SJCRH30 (cell line): ENCODE measurements at regions not wholly inside any gene's neighbourhood (a gene's known extent, or its start where the extent isn't known, plus 50 kb on each side); places are given as distances from the start of the nearest gene placed in this dataset.
"Not testable (repeated sequence)": the region's sequence is repeated elsewhere in the genome, so short reads cannot be mapped to it uniquely, and the experiment has no call there.

ENCODE experiments used
- DNase-seq, 2 experiments: peaks; one replicate each; pipeline ENCODE4 v3.0.0-alpha.2; 2015 to 2020
- H3K27ac ChIP-seq: fragments of 250-450 bp; sonication (Bioruptor Pico); 2 replicates; pipeline ENCODE4 v1.5.1; 2020; ENCODE audit warnings: mild to moderate bottlenecking, moderate library complexity
- H3K27me3 ChIP-seq: fragments of 250-450 bp; sonication (Bioruptor Pico); 2 replicates; pipeline ENCODE4 v1.5.1; 2020; ENCODE audit warnings: mild to moderate bottlenecking, moderate library complexity
- H3K36me3 ChIP-seq: fragments of 250-450 bp; sonication (Bioruptor Pico); 2 replicates; pipeline ENCODE4 v1.5.1; 2020; ENCODE audit warnings: mild to moderate bottlenecking, moderate library complexity
- H3K4me1 ChIP-seq: fragments of 250-450 bp; sonication (Bioruptor Pico); 2 replicates; pipeline ENCODE4 v1.5.1; 2020; ENCODE audit warnings: mild to moderate bottlenecking, moderate library complexity
- H3K4me3 ChIP-seq: fragments of 250-450 bp; sonication (Bioruptor Pico); 2 replicates; pipeline ENCODE4 v1.5.1; 2020; ENCODE audit warnings: mild to moderate bottlenecking, moderate library complexity
- H3K9me3 ChIP-seq: fragments of 250-450 bp; sonication (Bioruptor Pico); replicated peaks from 2 replicates; pipeline ENCODE4 v1.5.1; 2020; ENCODE audit warnings: mild to moderate bottlenecking, moderate library complexity

DNA sequence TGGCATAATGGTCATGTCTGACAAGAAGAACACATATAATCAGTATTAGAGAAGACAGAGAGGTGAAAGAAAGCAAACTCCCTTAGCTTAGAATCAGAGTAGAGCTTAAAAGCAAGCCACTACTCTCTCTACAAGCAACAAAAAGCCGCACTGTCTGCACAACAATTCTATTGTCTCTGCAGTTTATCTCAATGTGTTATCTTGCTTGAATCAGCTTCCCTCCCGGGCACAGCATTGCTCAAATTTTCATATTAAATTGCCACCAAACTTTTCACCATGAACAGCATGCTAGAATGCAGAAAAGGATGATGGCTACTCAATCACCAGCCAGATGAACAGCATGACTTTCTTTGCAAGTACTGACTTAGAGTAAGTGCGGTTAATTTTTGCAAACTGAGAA, 356.0 kb upstream of the KYNU start:
- Histone ChIP-seq H3K27me3 (no peaks in the 10 kb centered on the region; the same call in 1 of the 2 replicates), H3K4me3 (no peak overlapping the region), H3K4me1 (no peaks in the 10 kb centered on the region), H3K27ac (no peak overlapping the region), H3K9me3 (no peaks in the 10 kb centered on the region), H3K36me3 (no peaks in the 10 kb centered on the region)
- DNase-seq: no peak

DNA sequence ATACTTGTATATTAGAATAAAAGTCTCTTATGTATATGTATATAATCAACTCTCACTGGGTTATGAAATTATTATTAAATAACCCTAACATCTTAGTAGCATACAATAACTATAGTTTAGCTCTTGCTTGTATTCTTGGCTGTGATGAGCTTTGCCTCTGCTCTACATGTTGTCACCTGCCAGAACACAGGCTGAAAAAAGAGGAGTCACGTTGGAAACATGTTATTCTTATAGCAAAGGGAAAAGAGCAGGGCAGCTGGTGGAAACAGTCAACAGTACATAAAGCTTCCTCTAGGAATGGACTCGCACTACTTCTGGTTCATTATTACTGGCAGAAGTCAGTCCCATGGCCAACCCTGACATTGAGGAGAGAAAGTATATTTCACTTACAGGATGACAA, 362.0 kb upstream of the KYNU start:
- DNase-seq: no peak
- no peak overlapping the region for H3K4me3 ChIP-seq
- no peaks in the 10 kb centered on the region for H3K36me3 ChIP-seq
- no peak overlapping the region for H3K27ac ChIP-seq
- H3K27me3 ChIP-seq: no peaks in the 10 kb centered on the region
- H3K9me3 ChIP-seq: no peaks in the 10 kb centered on the region
- H3K4me1 ChIP-seq: no peaks in the 10 kb centered on the region

DNA sequence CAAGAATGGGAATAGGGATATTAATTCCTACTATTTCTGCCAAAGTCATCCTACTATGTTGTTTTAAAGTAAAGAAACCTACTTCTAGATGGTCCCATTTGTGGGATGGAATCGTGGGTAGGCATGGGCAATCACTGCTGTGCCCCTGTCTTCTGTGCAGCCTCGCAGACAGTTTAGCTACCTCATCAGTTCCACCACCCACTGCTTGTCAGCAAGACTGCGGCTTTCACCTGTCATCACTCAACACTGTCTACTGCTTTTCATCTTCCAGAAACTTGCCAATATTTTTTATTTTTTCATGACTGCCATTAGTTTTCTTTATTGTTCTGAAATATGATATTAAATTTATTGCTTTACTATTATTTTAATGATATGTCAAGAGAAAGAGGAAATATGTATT, 368.1 kb upstream of the KYNU start:
- no peak overlapping the region for H3K27ac ChIP-seq
- H3K36me3 ChIP-seq: no peaks in the 10 kb centered on the region
- DNase-seq: no peak
- no peak overlapping the region for H3K4me3 ChIP-seq
- no peaks in the 10 kb centered on the region for H3K9me3 ChIP-seq
- H3K4me1 ChIP-seq: no peaks in the 10 kb centered on the region
- H3K27me3 ChIP-seq: no peaks in the 10 kb centered on the region

DNA sequence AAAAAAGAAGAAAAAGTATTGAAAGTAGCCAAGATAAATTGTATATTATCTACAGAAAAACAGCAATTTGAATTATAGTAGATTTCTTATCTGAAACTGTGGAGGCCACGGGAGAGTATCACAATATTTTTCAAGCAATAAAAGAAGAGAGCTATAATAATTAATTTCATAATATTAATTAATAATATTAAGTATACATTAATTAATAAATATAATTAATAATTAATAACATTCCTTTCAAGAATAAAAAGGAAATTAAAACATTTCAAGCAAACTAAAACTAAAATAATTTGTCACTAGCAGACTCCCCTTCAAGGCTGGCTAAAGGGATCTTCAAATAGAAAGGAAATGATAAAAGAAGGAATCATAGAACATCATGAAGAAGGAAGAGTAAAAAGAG, 372.7 kb upstream of the KYNU start:
- Histone ChIP-seq H3K36me3 (no peaks in the 10 kb centered on the region), H3K27me3 (no peaks in the 10 kb centered on the region), H3K4me1 (no peaks in the 10 kb centered on the region), H3K4me3 (no peak overlapping the region), H3K9me3 (no peaks in the 10 kb centered on the region), H3K27ac (no peak overlapping the region)
- DNase-seq: no peak

DNA sequence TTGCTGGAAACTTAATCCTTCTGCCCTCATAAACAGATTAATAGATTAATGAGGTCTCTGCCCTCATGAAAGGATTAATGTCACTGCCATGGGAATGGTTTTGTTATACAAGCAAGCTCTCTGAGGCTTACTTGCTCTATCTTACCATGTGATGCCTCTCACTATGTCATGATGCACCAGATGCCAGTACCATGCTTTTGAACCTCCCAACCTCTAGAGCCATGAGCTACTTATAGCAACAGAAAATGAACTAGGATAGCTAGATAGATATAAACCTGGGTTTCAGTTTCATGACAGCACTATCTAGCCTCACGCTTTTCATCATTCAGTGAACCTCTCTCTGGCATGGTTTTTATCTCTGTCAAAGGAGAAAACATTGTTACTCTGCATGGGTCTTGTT, 371.6 kb upstream of the LRP1B start:
- H3K4me1 ChIP-seq: no peaks in the 10 kb centered on the region
- H3K27ac ChIP-seq: no peak overlapping the region
- H3K4me3 ChIP-seq: no peak overlapping the region
- H3K36me3 ChIP-seq: no peaks in the 10 kb centered on the region
- H3K27me3 ChIP-seq: no peaks in the 10 kb centered on the region
- no peak for DNase-seq
- H3K9me3 ChIP-seq: no peaks in the 10 kb centered on the region

DNA sequence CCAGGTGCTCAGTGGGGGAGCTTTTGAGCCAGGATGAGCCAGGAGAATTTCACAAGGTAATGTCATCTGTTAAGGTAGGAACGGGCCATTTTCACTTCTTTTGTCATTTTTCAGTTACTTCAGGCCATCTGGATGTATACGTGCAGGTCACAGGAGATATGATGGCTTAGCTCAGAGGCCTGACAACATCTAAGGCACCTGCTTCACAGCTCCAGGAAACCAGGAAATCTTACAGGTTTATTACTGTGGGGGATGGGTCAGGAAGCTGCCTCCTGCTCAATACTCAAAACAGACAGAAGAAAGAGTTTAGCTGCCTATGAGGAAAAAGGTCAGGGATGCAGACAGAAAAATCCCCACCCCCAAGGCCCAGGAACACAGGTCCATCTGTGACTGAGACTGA, 364.3 kb upstream of the LRP1B start:
- DNase-seq: no peak

DNA sequence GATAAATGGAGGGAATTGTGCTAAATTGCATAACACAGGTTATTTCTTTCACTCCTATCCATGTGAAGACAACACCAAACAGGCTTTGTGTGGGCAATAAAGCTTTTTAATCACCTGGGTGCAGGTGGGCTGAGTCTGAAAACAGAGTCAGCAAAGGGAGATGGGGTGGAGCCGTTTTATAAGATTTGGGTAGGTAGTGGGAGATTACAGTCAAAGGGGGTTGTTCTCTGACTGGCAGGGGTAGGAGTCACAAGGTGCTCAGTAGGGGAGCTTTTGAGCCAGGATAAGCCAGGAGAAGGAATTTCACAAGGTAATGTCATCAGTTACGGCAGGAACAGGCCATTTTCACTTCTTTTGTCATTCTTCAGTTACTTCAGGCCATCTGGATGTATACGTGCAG, 358.8 kb upstream of the LRP1B start:
- H3K27ac ChIP-seq, H3K36me3 ChIP-seq, DNase-seq, H3K9me3 ChIP-seq, H3K4me3 ChIP-seq, H3K4me1 ChIP-seq, H3K27me3 ChIP-seq: not testable (repeated sequence)

More for the DNA sequence above, 364.3 kb upstream of the LRP1B start:
- Histone ChIP-seq H3K9me3 (no peaks in the 10 kb centered on the region; the same call in 1 of the 2 replicates), H3K36me3 (no peaks in the 10 kb centered on the region), H3K27me3 (no peaks in the 10 kb centered on the region), H3K4me3 (no peak overlapping the region), H3K4me1 (no peaks in the 10 kb centered on the region), H3K27ac (no peak overlapping the region)

DNA sequence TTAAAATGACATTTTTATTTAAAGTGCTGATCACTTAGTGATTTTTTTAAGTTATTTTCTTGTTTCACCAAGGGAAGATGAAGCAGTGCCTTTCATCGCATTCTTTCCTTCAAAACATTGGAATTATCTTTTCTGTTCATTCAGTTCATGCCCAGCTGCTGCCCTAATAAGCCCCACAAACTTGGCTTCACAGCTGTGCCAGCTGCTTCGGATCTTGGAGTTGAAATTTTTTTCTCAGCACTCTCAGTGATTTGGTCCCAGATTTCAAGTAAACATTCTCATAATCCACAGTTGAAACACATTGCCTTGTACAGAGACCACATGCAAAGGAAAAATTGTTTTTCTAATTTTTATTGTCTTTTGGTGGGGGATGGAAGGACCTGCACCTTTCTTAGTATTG, 353.3 kb upstream of the LRP1B start:
- H3K4me1 ChIP-seq: no peaks in the 10 kb centered on the region
- DNase-seq: no peak
- peaks cover 4% of the 10 kb centered on the region; the same call in 1 of the 2 replicates for H3K27me3 ChIP-seq
- H3K36me3 ChIP-seq: no peaks in the 10 kb centered on the region
- H3K27ac ChIP-seq: no peak overlapping the region
- H3K4me3 ChIP-seq: no peak overlapping the region
- no peaks in the 10 kb centered on the region for H3K9me3 ChIP-seq

DNA sequence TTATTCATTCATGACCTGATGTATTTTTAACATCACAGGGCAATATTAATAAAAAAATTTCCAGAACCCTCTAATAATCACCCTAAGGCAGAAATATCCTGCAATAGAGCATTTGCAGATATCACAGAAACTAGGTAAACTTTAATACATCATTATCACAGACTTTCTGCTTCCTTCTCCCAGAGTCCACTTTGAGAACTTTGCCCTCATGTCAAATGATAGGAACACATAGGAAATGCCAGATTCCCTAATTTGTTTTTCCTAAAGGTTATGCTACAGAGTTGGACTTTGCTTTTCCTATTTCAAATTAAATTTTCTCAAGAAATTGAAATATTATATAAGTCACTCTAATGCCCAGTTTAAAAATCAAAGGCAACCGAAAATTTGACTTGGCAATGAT, 352.8 kb upstream of the LRP1B start:
- Histone ChIP-seq H3K4me3 (no peak overlapping the region), H3K27me3 (peaks cover 4% of the 10 kb centered on the region; the same call in 1 of the 2 replicates), H3K27ac (no peak overlapping the region), H3K36me3 (no peaks in the 10 kb centered on the region), H3K4me1 (no peaks in the 10 kb centered on the region), H3K9me3 (no peaks in the 10 kb centered on the region)
- no peak for DNase-seq

DNA sequence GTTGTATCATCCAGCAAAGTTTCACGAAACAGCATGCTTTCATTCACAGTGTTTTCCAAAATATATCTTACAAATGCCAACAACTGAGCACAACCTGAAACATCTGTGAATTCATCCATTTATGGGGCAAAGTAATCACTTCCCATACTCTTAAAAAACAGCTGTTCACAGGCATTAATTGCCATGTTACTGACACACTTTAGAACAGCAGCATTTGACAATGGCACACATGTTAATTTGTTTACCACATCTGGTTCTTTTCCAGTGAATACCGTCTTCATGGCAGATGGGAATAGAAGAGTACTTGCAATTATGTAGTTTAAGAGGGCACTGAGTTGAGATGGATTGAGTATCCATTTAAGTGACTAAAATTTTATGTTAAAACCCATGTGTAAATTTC, 347.4 kb upstream of the LRP1B start:
- no peaks in the 10 kb centered on the region for H3K36me3 ChIP-seq
- H3K27me3 ChIP-seq: no peaks in the 10 kb centered on the region
- no peak for DNase-seq
- no peaks in the 10 kb centered on the region for H3K4me1 ChIP-seq
- H3K27ac ChIP-seq: no peak overlapping the region
- H3K9me3 ChIP-seq: no peaks in the 10 kb centered on the region
- H3K4me3 ChIP-seq: no peak overlapping the region

DNA sequence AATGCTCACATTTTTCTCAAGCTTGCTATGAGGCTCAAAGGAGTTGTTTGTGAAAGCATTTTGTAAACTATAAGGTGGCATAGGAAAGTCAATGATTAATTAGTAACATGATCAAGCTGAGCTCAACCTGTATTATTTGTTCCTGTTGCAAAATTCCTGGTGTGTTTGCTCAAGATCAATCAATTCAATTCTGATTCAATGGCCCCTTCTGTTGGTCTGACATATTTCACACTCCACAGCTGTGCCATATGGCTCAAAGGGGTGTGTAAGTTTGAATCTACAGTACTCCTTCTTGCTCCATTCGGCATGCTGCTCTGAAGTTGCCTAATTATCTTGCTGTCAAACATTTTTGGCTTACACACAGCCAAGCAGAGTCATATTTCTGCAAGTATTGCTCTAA, 341.6 kb upstream of the LRP1B start:
- no peaks in the 10 kb centered on the region for H3K27me3 ChIP-seq
- H3K27ac ChIP-seq: no peak overlapping the region
- no peak overlapping the region for H3K4me3 ChIP-seq
- no peaks in the 10 kb centered on the region for H3K36me3 ChIP-seq
- DNase-seq: no peak
- no peaks in the 10 kb centered on the region for H3K9me3 ChIP-seq
- H3K4me1 ChIP-seq: no peaks in the 10 kb centered on the region

DNA sequence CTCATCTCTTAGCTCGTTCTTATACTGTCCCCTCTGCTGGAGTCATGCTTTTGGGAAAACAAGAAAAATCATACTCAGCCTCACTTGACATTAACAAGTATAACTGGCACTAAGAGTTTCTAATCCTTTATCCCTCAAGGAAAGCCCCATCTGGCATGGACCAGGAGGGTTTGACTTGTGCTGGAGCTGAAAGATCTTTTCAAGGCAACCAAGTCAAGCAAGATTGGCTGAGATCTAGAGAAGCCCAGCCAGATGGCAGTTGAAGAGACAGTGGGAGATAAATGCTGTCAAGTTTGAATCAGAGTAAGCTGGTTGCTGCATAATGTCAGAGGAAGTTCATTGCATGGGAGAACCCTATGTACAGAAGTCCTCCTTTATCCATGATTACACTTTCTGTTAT, 336.5 kb upstream of the LRP1B start:
- Histone ChIP-seq H3K9me3 (no peaks in the 10 kb centered on the region), H3K27ac (no peak overlapping the region), H3K27me3 (no peaks in the 10 kb centered on the region), H3K4me3 (no peak overlapping the region), H3K36me3 (no peaks in the 10 kb centered on the region), H3K4me1 (no peaks in the 10 kb centered on the region)
- no peak for DNase-seq

DNA sequence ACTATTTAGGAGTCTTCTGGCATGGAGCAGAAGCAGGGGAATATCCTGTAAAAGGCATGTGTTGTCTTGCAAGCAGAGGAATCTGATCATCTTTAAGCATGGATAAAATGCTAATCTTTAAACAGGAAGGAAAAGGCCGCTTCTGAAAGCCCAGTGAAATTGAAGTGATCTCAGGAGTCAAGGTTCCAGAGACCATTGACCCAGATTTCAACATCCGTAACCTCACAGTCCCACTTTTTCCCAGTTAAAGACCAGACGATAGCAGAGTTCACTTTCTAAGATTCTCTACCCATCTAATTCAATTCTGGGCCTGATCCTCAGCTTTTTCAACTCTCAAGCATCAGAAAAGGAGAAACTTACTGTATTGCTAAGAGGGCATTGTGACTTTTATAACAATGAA, 332.2 kb upstream of the LRP1B start:
- Histone ChIP-seq H3K36me3 (no peaks in the 10 kb centered on the region), H3K4me1 (no peaks in the 10 kb centered on the region), H3K4me3 (no peak overlapping the region), H3K27ac (no peak overlapping the region), H3K9me3 (no peaks in the 10 kb centered on the region), H3K27me3 (no peaks in the 10 kb centered on the region)
- DNase-seq: no peak

DNA sequence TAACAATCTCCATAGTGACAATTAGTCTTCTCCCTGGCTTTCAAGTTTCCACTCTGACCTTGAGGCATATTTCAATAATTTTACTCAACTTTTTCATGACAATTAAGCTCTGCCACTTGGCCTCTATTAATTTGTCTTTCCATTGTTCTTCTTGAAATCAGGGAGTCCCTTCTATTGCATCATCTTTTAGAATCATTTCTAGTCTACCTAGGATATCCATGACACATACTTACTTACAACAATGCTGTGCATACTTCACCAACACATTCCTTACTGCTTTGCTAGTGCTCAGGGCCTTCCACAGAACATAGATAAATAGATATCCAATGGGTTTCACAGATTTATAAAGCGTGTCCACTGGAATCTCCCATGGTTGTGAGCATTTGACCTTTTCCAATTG, 331.5 kb upstream of the LRP1B start:
- Histone ChIP-seq H3K4me3 (no peak overlapping the region), H3K27ac (no peak overlapping the region), H3K36me3 (no peaks in the 10 kb centered on the region), H3K9me3 (no peaks in the 10 kb centered on the region), H3K4me1 (no peaks in the 10 kb centered on the region), H3K27me3 (no peaks in the 10 kb centered on the region)
- DNase-seq: no peak

DNA sequence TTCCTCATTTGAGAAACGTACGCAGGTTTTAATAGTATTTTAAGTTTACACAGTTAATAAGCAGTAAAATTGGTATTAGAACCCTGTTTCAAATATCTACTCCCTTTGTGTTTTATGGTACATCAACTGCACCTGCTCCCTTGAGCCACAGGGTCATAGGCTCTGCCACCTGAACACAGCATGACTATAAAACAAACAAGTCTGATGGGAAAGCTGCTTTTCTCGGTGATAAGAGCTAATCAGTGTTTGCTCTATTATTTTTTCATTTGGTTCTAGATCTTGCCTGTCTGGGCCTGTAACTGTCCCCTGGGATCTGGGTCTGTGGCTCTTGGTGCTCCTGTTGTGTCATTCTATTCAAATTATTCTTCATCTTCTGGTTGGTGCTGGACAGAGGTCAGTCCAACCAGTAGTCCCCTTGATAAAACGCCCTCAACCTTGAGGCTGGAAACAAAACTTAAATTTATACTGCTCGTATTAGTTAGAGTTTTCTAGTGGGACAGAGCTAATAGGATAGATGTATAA, 314.8 kb upstream of the LRP1B start:
- H3K27ac ChIP-seq: no peak overlapping the region

DNA sequence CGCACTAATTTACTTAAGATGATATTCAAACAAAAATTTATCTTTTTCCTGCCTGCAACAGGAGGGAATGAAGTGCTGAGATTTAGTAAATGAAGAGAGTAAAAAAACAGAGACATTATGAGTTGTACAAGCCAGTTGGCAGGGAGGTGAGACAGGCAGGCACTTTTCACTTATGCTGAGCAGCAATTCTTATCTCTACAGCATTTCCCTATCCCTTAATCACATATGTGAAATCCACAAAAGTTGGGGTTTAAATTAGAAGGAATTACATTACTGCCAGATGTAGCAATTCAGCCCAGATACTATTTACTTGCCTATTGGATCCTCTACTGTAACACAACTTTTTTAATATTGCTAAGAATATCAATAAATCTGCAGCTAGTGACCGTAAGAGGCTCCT, 314.2 kb upstream of the LRP1B start:
- H3K4me1 ChIP-seq: no peaks in the 10 kb centered on the region
- DNase-seq: no peak
- no peaks in the 10 kb centered on the region for H3K27me3 ChIP-seq
- H3K4me3 ChIP-seq: no peak overlapping the region
- H3K27ac ChIP-seq: no peak overlapping the region
- no peaks in the 10 kb centered on the region for H3K36me3 ChIP-seq
- no peaks in the 10 kb centered on the region for H3K9me3 ChIP-seq

More for the DNA sequence above, 314.8 kb upstream of the LRP1B start:
- Histone ChIP-seq H3K36me3 (no peaks in the 10 kb centered on the region), H3K27me3 (no peaks in the 10 kb centered on the region), H3K9me3 (no peaks in the 10 kb centered on the region), H3K4me3 (no peak overlapping the region), H3K4me1 (no peaks in the 10 kb centered on the region)
- DNase-seq: no peak

DNA sequence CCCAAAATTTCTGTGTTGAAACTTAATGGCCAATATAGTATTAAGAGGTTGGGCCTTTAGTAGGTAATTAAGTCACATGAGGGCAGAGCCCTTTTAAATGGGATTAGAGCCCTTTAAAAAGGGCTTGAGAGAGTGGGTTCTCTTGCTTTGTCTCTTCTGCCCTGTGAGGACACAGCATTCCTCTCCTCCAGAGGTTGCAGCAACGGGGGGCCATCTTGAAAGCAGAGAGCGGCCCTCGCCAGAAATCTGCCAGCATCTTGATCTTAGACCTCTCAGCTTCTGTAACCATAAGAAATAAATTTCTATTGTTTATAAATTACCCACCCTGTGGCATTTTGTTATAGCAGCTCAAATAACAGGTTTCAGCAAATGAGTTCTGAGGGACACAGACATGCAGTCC, 305.0 kb upstream of the LRP1B start:
- Histone ChIP-seq H3K27ac (no peak overlapping the region), H3K36me3 (no peaks in the 10 kb centered on the region), H3K4me3 (no peak overlapping the region), H3K4me1 (no peaks in the 10 kb centered on the region; the same call in 1 of the 2 replicates), H3K9me3 (no peaks in the 10 kb centered on the region), H3K27me3 (no peaks in the 10 kb centered on the region)
- no peak for DNase-seq
